Heart left ventricle (tissue), 13 donors: ENCODE measurements at regions not wholly inside any gene's neighbourhood (a gene's known extent, or its start where the extent isn't known, plus 50 kb on each side); places are given as distances from the start of the nearest gene placed in this dataset.

Source experiments
- POLR2A ChIP-seq, 2 donors: fragments of 450-650 bp; IDR thresholded peaks; one replicate each; pipeline ENCODE4 v1.6.1; 2017; ENCODE audit warnings: antibody characterized with exemption in 2 of 2, mild to moderate bottlenecking in 2 of 2, moderate library complexity in 2 of 2
- TF ChIP-seq, protein P1 (sequence below), 12 donors: fragments of 200-600 bp; sonication (generic) in 4 of 12; IDR thresholded peaks; one replicate each; pipeline versions ENCODE4 v1.5.0 to v1.8.0; 2018 to 2022; ENCODE audit warnings: antibody characterized with exemption in 12 of 12, mild to moderate bottlenecking in 5 of 12
- donor health status: ischemic (EF 13 %, LVEDD 7.1; RV severe dilation, severe dysfunction).
- donor health status: DM: no; HTN: yes; CAD: no.
- donor health status: DM: no; HTN: no; CAD: no.
- donor health status: ischemic (EF 25% LVEDD 6.9; RV normal size, moderate dysfunction).
- donor health status: ischemic (EF 25% LVEDD 5.7; RV mildly dilated, moderate dysfunction).
- donor health status: ischemic (EF 35%, LVEDD 5.7; RV mildly dilated, moderate dysfunction).
- donor health status: nonischemic (EF 11% LVEDD 7.7; RV severe dilation, severe dysfunction).
- donor health status: DM: yes; HTN: yes; CAD: no.
- donor health status: PGD.
- donor health status: ischemic (EF 29% LVEDD 5.4; RV normal size, mild dysfunction).
- donor health status: nonischemic (EF 23%, LVEDD 6.1; RV moderate dilation, normal function).

DNA sequence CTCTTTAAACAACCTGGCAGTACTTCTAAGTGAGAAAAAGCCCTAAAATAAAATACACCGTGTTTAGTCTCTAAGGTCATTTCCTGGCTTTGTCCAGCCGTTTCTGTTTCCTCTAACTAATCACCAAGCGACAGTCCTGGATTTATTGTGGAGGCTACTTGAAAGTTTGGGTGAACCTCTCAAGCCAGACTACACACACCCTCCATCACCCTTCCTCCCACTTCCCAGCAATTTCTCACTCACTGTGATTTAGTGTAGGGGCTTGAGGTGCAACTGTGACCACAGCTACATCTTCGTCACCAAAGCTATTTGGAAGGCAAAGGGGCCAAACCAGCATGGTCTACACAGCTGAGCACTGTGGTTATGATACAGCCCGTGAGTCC, 240.0 kb upstream of the SLC24A2 start:
- TF ChIP-seq, protein P1, sequence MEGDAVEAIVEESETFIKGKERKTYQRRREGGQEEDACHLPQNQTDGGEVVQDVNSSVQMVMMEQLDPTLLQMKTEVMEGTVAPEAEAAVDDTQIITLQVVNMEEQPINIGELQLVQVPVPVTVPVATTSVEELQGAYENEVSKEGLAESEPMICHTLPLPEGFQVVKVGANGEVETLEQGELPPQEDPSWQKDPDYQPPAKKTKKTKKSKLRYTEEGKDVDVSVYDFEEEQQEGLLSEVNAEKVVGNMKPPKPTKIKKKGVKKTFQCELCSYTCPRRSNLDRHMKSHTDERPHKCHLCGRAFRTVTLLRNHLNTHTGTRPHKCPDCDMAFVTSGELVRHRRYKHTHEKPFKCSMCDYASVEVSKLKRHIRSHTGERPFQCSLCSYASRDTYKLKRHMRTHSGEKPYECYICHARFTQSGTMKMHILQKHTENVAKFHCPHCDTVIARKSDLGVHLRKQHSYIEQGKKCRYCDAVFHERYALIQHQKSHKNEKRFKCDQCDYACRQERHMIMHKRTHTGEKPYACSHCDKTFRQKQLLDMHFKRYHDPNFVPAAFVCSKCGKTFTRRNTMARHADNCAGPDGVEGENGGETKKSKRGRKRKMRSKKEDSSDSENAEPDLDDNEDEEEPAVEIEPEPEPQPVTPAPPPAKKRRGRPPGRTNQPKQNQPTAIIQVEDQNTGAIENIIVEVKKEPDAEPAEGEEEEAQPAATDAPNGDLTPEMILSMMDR (IDR thresholded peaks at IDR 0.05): no peak
- TF ChIP-seq POLR2A (IDR thresholded peaks at IDR 0.05): no peak
